GM12878 (cell line): ENCODE measurements at regions not wholly inside any gene's neighbourhood (a gene's known extent, or its start where the extent isn't known, plus 50 kb on each side); places are given as distances from the start of the nearest gene placed in this dataset.
"Not testable (repeated sequence)": the region's sequence is repeated elsewhere in the genome, so short reads cannot be mapped to it uniquely, and the experiment has no call there.

Source experiments
- ATAC-seq: fragments of 200-7000 bp; cut with Tn5 transposase; 3 replicates; pipeline ENCODE4 v1.9.1; 2020; ENCODE audit warnings: mild to moderate bottlenecking, moderate library complexity
- BruUV-seq: library from RNA; stranded (reverse); fragments of 400-500 nt; replicated peaks from 2 replicates; lab custom pipeline; 2021; lab: Mats Ljungman, UMichigan
- CTCF ChIA-PET: fragments of 300-600 bp; sonication (Branson Sonifier 250); formaldehyde crosslinking; extraction: SDS; loops from one replicate; lab custom pipeline; 2021; ENCODE audit warnings: inconsistent platforms; lab: Yijun Ruan, JAX
- POLR2A ChIA-PET: fragments of 350-600 bp; formaldehyde crosslinking; extraction: SDS; loops from one replicate; lab custom pipeline; 2021; ENCODE audit warnings: inconsistent platforms; lab: Charles Lee
- RAD21 ChIA-PET: fragments of 300-600 bp; sonication (Branson Sonifier 250); formaldehyde crosslinking; loops from one replicate; lab custom pipeline; 2023; ENCODE audit warnings: antibody characterized with exemption; ENCODE audit not compliant: unreplicated experiment; lab: Charles Lee
- SMC1A ChIA-PET: fragments of 300-600 bp; sonication (Branson Sonifier 250); formaldehyde crosslinking; loops from one replicate; lab custom pipeline; 2023; ENCODE audit not compliant: unreplicated experiment, uncharacterized antibody; lab: Charles Lee
- DNase-seq: peaks from one replicate; pipeline ENCODE4 v3.0.0-alpha.2; 2011; ENCODE audit warnings: low read depth, low spot score
- FAIRE-seq: peaks from 3 replicates; lab custom pipeline; 2011; peaks lifted over from hg19 to GRCh38; lab: Jason Lieb, UNC
- H2AFZ ChIP-seq: 2 replicates; pipeline ENCODE4 v1.6.0; 2011; ENCODE audit warnings: low read depth, low read length, control low read depth; ENCODE audit not compliant: control insufficient read depth
- H3K27ac ChIP-seq: 2 replicates; pipeline ENCODE4 v1.5.1; 2011; ENCODE audit warnings: control low read depth; ENCODE audit not compliant: control insufficient read depth, insufficient read depth
- H3K27me3 ChIP-seq, 2 experiments: replicated peaks in 1 of 2; 2 replicates each; pipeline versions ENCODE4 v1.6.0 to v1.6.1; 2011; ENCODE audit warnings: low read length in 1 of 2; ENCODE audit not compliant: control insufficient read depth in 2 of 2, insufficient read depth in 2 of 2
- H3K36me3 ChIP-seq, 2 experiments: 2 replicates each; pipeline ENCODE4 v1.5.1; 2011; ENCODE audit warnings: low read length in 1 of 2; ENCODE audit not compliant: control insufficient read depth in 2 of 2, insufficient read depth in 2 of 2
- H3K4me1 ChIP-seq: 2 replicates; pipeline ENCODE4 v1.6.1; 2011; ENCODE audit warnings: mild to moderate bottlenecking, low read length, moderate library complexity, mixed read lengths; ENCODE audit not compliant: control insufficient read depth, insufficient read depth
- H3K4me2 ChIP-seq: 2 replicates; pipeline ENCODE4 v1.6.0; 2011; ENCODE audit warnings: control low read depth; ENCODE audit not compliant: control insufficient read depth, insufficient read depth
- H3K4me3 ChIP-seq: fragments of 200-600 bp; sonication (generic); 2 replicates; pipeline ENCODE4 v1.5.1; 2016
- H3K79me2 ChIP-seq: 2 replicates; pipeline ENCODE4 v1.6.0; 2011; ENCODE audit warnings: low read length; ENCODE audit not compliant: control insufficient read depth, insufficient read depth
- H3K9ac ChIP-seq: 2 replicates; pipeline ENCODE4 v1.8.0; 2011; ENCODE audit warnings: low read length, control low read depth, mixed read lengths; ENCODE audit not compliant: control insufficient read depth, insufficient read depth
- H3K9me3 ChIP-seq: replicated peaks from 3 replicates; pipeline ENCODE4 v1.5.1; 2011; ENCODE audit warnings: mild to moderate bottlenecking, low read length; ENCODE audit not compliant: control insufficient read depth, insufficient read depth
- H4K20me1 ChIP-seq: 2 replicates; pipeline ENCODE4 v1.6.0; 2011; ENCODE audit not compliant: control insufficient read depth, insufficient read depth
- BMI1 ChIP-seq: fragments of 450-650 bp; IDR thresholded peaks from 2 replicates; pipeline ENCODE4 v1.6.1; 2016; ENCODE audit warnings: mild to moderate bottlenecking, moderate library complexity, borderline replicate concordance
- CBX3 ChIP-seq: fragments of 200-600 bp; sonication (generic); IDR thresholded peaks from 2 replicates; pipeline ENCODE4 v1.6.1; 2016; ENCODE audit warnings: low read depth, borderline replicate concordance
- FOXK2 ChIP-seq: fragments of 450-650 bp; IDR thresholded peaks from 2 replicates; pipeline ENCODE4 v1.6.1; 2017; ENCODE audit warnings: mild to moderate bottlenecking, moderate library complexity
- MXI1 ChIP-seq: fragments of 150-350 bp; IDR thresholded peaks from 2 replicates; pipeline ENCODE4 v1.6.1; 2011; ENCODE audit warnings: low read depth, mild to moderate bottlenecking, inconsistent platforms, low read length, improper control_type of control experiment
- SPI1 ChIP-seq: IDR thresholded peaks from 2 replicates; pipeline ENCODE4 v1.6.1; 2011; ENCODE audit warnings: low read depth, mild to moderate bottlenecking, low read length, moderate library complexity, borderline replicate concordance; ENCODE audit not compliant: insufficient read depth
- ZNF384 ChIP-seq: IDR thresholded peaks from 2 replicates; pipeline ENCODE4 v1.6.1; 2012; ENCODE audit warnings: low read depth, mild to moderate bottlenecking, low read length, improper control_type of control experiment, borderline replicate concordance
- WGBS: methylation state at CpG from one replicate; pipeline ENCODE4 v1.1.6; 2016; ENCODE audit warnings: low lambda C conversion rate; ENCODE audit not compliant: insufficient replicate concordance, insufficient coverage; ENCODE audit errors: missing lambda C conversion rate; 5-methylcytosine and 5-hydroxymethylcytosine counted together
- in situ Hi-C: fragments of 300-500 bp; cut with MboI; formaldehyde crosslinking; loops from 9 replicates; pipeline ENCODE4 v1.14.3; 2018; ENCODE audit warnings: mixed read lengths
- intact Hi-C: fragments of 100-400 bp; cut with micrococcal nuclease; formaldehyde crosslinking; loops from one replicate; pipeline ENCODE4 v1.14.2; 2022; ENCODE audit not compliant: unreplicated experiment
- TF ChIP-seq, protein P1 (sequence below): fragments of 450-650 bp; IDR thresholded peaks from 2 replicates; pipeline ENCODE4 v1.6.1; 2016; ENCODE audit warnings: mild to moderate bottlenecking

DNA sequence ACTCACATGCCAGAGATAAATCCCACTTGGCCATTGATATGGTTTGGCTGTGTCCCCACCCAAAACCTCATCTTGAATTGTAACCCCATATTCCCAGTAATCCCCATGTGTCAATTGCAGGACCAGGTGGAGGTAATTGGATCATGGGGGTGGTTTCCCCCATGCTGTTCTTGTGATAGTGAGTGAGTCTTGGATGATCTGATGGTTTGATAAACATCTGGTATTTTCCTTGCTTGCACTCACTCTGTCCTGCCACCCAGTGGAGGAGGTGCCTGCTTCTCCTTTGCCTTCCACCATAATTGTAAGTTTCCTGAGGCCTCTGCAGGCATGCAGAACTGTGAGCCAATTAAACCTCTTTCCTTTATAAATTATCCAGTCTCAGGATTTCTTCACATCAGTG is 50.4 kb upstream of the B3GAT2 start:
- POLR2A ChIA-PET, H3K4me3 ChIP-seq, in situ Hi-C loops, H3K36me3 ChIP-seq, H3K79me2 ChIP-seq, intact Hi-C loops, H3K9ac ChIP-seq, H3K27me3 ChIP-seq, H3K9me3 ChIP-seq, ATAC-seq, FAIRE-seq, H2AFZ ChIP-seq, BruUV-seq, H4K20me1 ChIP-seq, H3K4me2 ChIP-seq, CTCF ChIA-PET, RAD21 ChIA-PET, H3K4me1 ChIP-seq, DNase-seq, H3K27ac ChIP-seq, SMC1A ChIA-PET: not testable (repeated sequence)

DNA sequence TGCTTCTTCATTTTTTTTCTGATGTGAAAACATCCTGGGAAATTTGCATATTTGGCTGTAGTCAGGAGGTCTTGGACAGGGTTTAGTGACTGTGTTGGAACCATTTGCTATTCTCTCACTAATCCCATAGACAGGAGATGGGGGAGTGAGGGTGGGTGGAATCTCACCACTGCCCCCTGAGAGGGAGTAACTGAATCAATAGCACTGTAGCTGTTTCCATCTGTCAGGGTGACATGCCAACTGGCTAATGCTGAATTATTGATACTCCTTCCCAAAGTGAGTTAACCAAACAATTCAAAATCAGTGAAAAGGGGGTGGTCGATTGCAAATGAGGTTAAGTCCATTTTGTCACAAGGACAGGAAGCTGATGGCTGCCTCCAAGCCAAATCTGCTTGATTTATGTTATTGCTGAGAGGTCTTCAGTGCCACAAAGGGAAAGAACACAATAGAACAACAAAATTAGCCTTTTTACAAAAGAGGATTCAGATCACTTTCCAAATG is 55.1 kb upstream of the B3GAT2 start:
- TF ChIP-seq, protein P1, sequence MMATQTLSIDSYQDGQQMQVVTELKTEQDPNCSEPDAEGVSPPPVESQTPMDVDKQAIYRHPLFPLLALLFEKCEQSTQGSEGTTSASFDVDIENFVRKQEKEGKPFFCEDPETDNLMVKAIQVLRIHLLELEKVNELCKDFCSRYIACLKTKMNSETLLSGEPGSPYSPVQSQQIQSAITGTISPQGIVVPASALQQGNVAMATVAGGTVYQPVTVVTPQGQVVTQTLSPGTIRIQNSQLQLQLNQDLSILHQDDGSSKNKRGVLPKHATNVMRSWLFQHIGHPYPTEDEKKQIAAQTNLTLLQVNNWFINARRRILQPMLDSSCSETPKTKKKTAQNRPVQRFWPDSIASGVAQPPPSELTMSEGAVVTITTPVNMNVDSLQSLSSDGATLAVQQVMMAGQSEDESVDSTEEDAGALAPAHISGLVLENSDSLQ, result no peak
- TF ChIP-seq SPI1 (no peak), FOXK2 (no peak), CBX3 (no peak), BMI1 (no peak), MXI1 (no peak), ZNF384 (no peak)
- no peaks in the 10 kb centered on the region for H3K4me1 ChIP-seq
- H3K27me3 ChIP-seq, result no peaks in the 10 kb centered on the region; a peak in 1 of 4 replicates
- 5% methylated on average over 1 of the region's 1 CpG for WGBS
- no peak overlapping the region for H3K9ac ChIP-seq
- no peak overlapping the region for H3K27ac ChIP-seq
- H3K36me3 ChIP-seq, result no peaks in the 10 kb centered on the region
- no peaks in the 10 kb centered on the region for H4K20me1 ChIP-seq
- H3K9me3 ChIP-seq, result no peaks in the 10 kb centered on the region
- in situ Hi-C loops (loop anchor here (10.0 kb wide), 1 partner anchor 707 kb away; the partner anchor contains the start of gene COL9A1), intact Hi-C loops (loop anchor here (1.0 kb wide), 3 partner anchors 128 to 641 kb away; no protein-coding TSS in a partner anchor)
- ChIA-PET RAD21 (interaction anchor here (0.7 kb wide), 2 partner anchors 312 to 702 kb away, joined by 3 to 4 read pairs; no protein-coding TSS in a partner anchor), CTCF (interaction anchor here (0.7 to 7.1 kb wide), 9 partner anchors 9 to 791 kb away, joined by 3 to 50 read pairs (median 4); no protein-coding TSS in a partner anchor), SMC1A (interaction anchor here (0.6 to 3.1 kb wide), 7 partner anchors 128 to 702 kb away, joined by 3 to 12 read pairs (median 4); no protein-coding TSS in a partner anchor), POLR2A (no interaction called here)
- H2AFZ ChIP-seq, result no peak overlapping the region
- no peak overlapping the region for H3K4me2 ChIP-seq
- H3K4me3 ChIP-seq, result no peak overlapping the region
- ATAC-seq (no peak), FAIRE-seq (no peak), DNase-seq (no peak)
- BruUV-seq, result no TSS peak
- H3K79me2 ChIP-seq, result no peaks in the 10 kb centered on the region
